Adrenal gland (tissue), 5 donors: ENCODE measurements at regions not wholly inside any gene's neighbourhood (a gene's known extent, or its start where the extent isn't known, plus 50 kb on each side); places are given as distances from the start of the nearest gene placed in this dataset.
"Not testable (repeated sequence)": the region's sequence is repeated elsewhere in the genome, so short reads cannot be mapped to it uniquely, and the experiment has no call there.

Experiments
- POLR2A ChIP-seq, 2 donors: fragments of 450-650 bp; IDR thresholded peaks; one replicate each; pipeline ENCODE4 v1.6.1; 2017; ENCODE audit warnings: antibody characterized with exemption in 2 of 2, mild to moderate bottlenecking in 2 of 2, moderate library complexity in 1 of 2
- TF ChIP-seq, protein P1 (sequence below), 6 experiments: fragments of 450-650 bp in 4 of 6; fragments of 200-600 bp in 2 of 6; sonication (generic) in 1 of 6; IDR thresholded peaks; 1 replicate in 5 of 6; 2 replicates in 1 of 6; pipeline versions ENCODE4 v1.5.1 to v1.8.0; 2016 to 2021; ENCODE audit warnings: antibody characterized with exemption in 6 of 6, mild to moderate bottlenecking in 2 of 6, moderate library complexity in 1 of 6
- donor health status: DM: no; HTN: no; CAD: no.

DNA sequence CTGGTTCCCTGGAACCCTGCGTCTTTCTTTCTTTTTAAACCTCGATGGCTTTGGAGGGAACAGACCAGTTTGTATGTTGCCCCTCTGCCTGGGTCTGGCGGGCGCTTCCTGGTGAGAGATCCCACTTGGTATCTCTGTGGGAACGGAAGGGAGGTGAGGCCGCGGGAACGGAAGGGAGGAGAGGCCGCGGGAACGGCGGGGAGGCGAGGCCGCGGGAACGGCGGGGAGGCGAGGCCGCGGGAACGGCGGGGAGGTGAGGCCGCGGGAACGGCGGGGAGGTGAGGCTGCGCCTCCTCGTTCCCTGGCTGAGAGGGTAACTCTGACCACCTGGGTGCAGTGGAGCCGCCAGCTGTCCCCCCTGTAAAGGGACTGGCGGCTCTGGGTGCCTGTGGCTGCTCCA, 169.5 kb downstream of the NPIPB11 start:
- TF ChIP-seq, protein P1, sequence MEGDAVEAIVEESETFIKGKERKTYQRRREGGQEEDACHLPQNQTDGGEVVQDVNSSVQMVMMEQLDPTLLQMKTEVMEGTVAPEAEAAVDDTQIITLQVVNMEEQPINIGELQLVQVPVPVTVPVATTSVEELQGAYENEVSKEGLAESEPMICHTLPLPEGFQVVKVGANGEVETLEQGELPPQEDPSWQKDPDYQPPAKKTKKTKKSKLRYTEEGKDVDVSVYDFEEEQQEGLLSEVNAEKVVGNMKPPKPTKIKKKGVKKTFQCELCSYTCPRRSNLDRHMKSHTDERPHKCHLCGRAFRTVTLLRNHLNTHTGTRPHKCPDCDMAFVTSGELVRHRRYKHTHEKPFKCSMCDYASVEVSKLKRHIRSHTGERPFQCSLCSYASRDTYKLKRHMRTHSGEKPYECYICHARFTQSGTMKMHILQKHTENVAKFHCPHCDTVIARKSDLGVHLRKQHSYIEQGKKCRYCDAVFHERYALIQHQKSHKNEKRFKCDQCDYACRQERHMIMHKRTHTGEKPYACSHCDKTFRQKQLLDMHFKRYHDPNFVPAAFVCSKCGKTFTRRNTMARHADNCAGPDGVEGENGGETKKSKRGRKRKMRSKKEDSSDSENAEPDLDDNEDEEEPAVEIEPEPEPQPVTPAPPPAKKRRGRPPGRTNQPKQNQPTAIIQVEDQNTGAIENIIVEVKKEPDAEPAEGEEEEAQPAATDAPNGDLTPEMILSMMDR (IDR thresholded peaks at IDR 0.05): not testable (repeated sequence)
- TF ChIP-seq POLR2A (IDR thresholded peaks at IDR 0.05): not testable (repeated sequence)
